ENCODE measurements at regions not wholly inside any gene's neighbourhood (a gene's known extent, or its start where the extent isn't known, plus 50 kb on each side); places are given as distances from the start of the nearest gene placed in this dataset.

DNA sequence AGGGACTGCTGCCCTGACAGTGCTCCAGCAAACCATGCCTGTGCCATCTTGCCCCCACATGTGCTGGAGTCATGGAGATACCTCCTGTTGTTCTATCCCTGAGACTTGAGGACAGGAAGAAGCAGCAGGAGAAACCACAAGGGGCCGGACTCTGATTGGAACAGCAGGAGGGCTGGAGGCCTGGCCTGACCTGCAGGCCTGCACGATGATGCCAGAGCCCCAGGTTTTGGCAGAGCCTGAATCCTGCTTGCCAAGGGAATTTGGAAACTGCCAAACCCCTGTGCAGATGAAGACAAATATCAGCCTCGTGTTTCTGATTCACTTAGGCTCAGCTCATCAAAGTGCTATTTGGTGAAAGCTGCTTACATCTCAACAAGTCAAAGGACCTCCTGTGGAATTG lies 177.6 kb downstream of the MAFB start:
- Histone ChIP-seq H3K4me1 (peaks cover 0 to 30% (median 0%) of the 10 kb centered on the region in 9 donors), H3K9me3 (no peaks in the 10 kb centered on the region), H3K4me3 (no peak overlapping the region), H3K27me3 (peaks cover 0 to 6% (median 0%) of the 10 kb centered on the region in 7 donors), H3K27ac (no peak overlapping the region), H3K36me3 (no peaks in the 10 kb centered on the region)
- DNase-seq, result no peak
- peak in 1 of 8 donors; percentile 20 for ATAC-seq
- intact Hi-C loops (cut with DNase I), result no loop called here
- WGBS, 2 donors, result 36 to 42% methylated on average over 3 of the region's 3 CpGs
- TF ChIP-seq, protein P1, sequence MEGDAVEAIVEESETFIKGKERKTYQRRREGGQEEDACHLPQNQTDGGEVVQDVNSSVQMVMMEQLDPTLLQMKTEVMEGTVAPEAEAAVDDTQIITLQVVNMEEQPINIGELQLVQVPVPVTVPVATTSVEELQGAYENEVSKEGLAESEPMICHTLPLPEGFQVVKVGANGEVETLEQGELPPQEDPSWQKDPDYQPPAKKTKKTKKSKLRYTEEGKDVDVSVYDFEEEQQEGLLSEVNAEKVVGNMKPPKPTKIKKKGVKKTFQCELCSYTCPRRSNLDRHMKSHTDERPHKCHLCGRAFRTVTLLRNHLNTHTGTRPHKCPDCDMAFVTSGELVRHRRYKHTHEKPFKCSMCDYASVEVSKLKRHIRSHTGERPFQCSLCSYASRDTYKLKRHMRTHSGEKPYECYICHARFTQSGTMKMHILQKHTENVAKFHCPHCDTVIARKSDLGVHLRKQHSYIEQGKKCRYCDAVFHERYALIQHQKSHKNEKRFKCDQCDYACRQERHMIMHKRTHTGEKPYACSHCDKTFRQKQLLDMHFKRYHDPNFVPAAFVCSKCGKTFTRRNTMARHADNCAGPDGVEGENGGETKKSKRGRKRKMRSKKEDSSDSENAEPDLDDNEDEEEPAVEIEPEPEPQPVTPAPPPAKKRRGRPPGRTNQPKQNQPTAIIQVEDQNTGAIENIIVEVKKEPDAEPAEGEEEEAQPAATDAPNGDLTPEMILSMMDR (IDR thresholded peaks at IDR 0.05), result no peak

DNA sequence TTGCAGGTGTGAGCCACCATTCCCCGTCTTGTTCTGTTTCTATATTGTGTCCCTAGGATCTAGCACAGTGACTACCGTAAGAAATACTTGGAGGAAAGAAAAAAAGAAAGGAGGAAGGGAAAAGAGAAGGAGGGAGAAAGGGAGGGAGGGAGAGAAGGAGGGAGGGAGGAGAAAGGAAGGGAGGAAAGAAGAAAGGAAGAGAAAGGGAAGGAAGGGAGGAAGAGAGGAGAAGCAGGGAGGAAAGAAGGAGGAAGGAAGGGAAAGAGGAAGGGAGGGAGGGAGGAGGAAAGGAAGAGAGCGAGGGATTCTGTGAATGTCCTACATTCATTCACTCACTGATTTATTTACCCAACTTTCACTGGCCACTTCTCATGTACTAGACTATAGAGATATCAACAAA lies 178.4 kb downstream of the MAFB start:
- intact Hi-C loops (cut with DNase I), result no loop called here
- no peaks in the 10 kb centered on the region for H3K36me3 ChIP-seq
- ATAC-seq, result no peak
- H3K27me3 ChIP-seq, result peaks cover 0 to 6% (median 0%) of the 10 kb centered on the region in 7 donors
- H3K4me1 ChIP-seq, result peaks cover 0 to 38% (median 0%) of the 10 kb centered on the region in 9 donors
- no peak for DNase-seq
- no peak overlapping the region for H3K27ac ChIP-seq
- TF ChIP-seq, protein P1 (IDR thresholded peaks at IDR 0.05), result no peak
- H3K4me3 ChIP-seq, result no peak overlapping the region
- 81 to 87% methylated on average over 3 of the region's 3 CpGs for WGBS, 2 donors
- no peaks in the 10 kb centered on the region for H3K9me3 ChIP-seq

DNA sequence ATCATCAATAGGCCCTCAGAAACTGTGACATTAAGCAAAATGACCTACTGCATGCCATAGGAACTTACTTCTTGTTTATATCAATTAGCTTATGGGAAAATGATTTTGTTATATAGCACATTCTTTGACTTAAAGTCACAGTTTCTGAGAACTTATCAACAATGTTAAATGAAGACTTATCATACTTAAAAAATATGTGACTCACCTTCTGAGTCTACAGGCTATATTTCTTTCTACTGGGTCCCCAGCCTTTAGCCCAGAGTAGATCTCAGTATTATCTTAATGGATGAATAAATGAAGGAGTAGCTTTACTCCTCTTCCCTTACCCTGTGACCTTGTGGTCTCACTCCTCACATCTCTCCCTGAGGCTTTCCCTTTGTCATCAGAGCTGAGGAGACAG lies 180.2 kb downstream of the MAFB start:
- DNase-seq, result no peak
- H3K9me3 ChIP-seq, result no peaks in the 10 kb centered on the region
- peaks cover 0 to 6% (median 0%) of the 10 kb centered on the region in 7 donors for H3K27me3 ChIP-seq
- ATAC-seq, result no peak
- TF ChIP-seq, protein P1 (IDR thresholded peaks at IDR 0.05), result no peak
- no peak overlapping the region for H3K27ac ChIP-seq
- intact Hi-C loops (cut with DNase I), result no loop called here
- no peaks in the 10 kb centered on the region for H3K36me3 ChIP-seq
- peaks cover 0 to 38% (median 0%) of the 10 kb centered on the region in 9 donors for H3K4me1 ChIP-seq
- H3K4me3 ChIP-seq, result no peak overlapping the region

DNA sequence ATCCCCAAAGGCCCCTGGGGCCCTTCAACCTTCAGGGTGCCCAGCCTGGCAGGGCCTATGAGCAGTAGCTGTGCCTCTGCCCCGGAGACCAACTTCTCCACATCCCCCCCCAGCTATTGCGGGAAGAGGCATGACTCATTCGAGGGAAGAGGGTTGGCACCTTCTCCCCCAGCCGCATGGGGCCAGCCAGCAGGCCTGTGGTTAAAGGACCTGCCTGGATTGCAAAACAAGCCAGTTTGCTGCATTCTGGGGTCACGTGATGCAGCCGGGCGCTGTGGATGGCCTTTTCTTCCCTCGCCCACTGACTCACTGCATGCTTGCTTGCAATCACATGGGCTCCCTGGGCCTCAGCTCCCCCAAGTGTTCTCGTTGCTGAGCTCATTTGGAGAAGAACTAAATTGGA lies 182.5 kb downstream of the MAFB start:
- DNase-seq, result peak; percentile 72 to 78
- H3K4me3 ChIP-seq, result no peak overlapping the region
- 68 to 73% methylated on average over 9 of the region's 9 CpGs for WGBS, 2 donors
- intact Hi-C loops (cut with DNase I), result no loop called here
- peak overlapping the region in 2 of 10 donors; percentile 36 to 81 for H3K27ac ChIP-seq
- peaks cover 0 to 48% (median 0%) of the 10 kb centered on the region in 9 donors for H3K4me1 ChIP-seq
- TF ChIP-seq, protein P1 (IDR thresholded peaks at IDR 0.05), result no peak
- no peaks in the 10 kb centered on the region for H3K36me3 ChIP-seq
- H3K9me3 ChIP-seq, result no peaks in the 10 kb centered on the region
- peak; percentile 79 to 91 (median 84) for ATAC-seq
- H3K27me3 ChIP-seq, result peaks cover 0 to 6% (median 0%) of the 10 kb centered on the region in 7 donors
